ENCODE measurements at regions not wholly inside any gene's neighbourhood (a gene's known extent, or its start where the extent isn't known, plus 50 kb on each side); places are given as distances from the start of the nearest gene placed in this dataset.

DNA sequence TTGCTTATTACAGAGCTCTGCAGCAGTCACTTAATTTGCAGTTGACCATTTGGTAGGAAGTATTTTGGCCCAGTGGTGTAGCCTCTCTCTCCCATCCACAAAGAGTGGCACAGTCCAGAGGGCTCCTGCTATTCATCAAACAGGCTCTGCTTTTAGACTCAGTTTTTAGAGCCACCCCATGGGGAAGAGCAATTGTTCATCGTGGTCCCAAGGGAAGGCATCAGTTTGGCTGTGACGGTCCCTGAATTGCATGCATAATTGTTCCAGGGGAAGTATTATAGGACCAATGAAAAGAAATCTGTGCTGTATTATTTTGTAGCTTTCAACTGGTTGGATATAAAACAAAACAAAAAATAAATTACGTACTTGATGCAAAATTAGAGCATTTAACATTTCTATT lies 799.0 kb downstream of the DACH1 start:
- DNase-seq: no peak

DNA sequence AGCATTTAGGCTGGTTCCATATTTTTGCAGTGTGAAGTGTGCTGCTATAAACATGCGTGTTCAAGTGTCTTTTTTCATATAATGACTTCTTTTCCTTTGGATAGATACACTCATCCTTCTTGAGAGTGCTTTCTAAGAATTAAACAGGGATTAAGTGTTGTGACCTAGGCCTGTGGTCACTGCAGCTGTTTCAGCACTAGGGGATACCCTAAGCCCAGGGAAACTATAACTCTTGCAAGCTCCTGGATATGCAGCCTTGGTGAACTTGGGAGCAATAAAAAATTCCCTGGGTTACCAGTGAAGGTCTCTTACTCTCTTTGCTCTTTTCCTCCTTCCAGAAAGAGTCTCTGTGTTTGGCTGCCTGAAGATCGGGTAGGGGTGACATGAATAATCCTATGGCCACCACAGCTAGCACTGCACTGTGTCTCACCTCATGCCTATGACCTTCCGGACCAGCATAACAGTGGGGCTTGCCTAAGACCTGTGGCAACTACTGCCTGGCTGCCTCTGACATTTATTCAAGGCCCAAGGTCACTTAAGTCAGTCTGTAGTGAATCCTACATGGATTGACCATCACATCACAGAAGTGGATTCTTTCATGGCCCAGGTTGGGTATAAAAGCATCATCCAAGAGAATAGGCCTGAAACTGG lies 799.7 kb downstream of the DACH1 start:
- DNase-seq: no peak

DNA sequence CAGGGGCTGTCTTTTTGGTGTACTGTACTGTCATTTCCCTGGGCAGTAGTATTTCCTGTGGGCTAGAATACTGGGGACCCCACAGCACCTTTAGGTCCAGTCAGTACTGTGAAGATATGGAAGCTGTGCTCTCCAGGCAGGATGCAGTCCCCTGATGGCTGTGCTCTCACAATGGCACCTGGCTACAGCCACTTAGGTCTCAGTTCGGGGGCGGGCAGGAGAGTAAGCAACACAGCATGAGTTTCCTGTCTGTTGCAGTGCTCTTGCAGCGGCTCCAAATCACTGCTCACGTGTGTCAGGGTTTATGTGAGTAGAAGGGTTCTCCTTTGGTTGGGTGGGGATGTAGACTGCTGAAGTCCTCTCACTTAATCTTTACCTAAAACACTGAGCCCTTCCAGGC lies 810.4 kb downstream of the DACH1 start:
- no peak for DNase-seq

DNA sequence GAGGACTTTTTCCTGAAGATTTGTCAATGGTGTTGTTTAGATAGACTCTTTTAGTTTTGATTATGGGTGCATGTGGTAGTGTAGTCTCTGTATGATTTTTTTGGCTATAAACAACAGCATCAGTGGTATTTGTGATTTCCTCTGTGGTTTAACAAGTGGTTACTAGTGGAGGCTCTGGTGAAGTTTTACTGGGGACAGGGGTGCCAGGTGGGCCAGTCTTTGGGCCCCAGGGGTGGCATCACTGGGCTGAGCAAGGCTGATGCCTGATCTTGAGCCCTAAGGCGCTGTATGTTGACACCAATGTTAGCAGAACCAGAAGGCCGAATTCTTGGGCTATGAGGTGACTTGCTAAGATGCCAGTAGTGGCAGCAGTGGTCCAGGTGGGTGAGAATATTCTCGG lies 811.4 kb downstream of the DACH1 start:
- DNase-seq: no peak

DNA sequence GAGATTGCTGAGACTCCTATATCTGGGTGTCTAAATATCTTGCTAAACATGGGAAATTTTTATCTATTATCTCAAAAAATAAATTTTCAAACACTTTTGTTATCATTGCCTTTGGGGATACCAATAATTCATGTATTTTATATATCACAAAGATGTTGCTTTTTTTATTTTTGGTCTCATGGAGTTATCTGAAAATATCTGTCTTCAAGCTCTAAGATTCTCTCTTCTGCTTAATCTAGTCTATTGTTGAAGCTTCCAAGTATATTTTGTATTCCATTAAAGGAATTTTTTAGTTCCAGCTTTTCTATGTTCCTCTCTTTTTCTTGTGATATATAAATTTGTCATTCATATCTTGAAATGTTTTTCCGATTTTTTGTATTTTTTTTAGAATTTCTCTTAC lies 812.0 kb downstream of the DACH1 start:
- no peak for DNase-seq

DNA sequence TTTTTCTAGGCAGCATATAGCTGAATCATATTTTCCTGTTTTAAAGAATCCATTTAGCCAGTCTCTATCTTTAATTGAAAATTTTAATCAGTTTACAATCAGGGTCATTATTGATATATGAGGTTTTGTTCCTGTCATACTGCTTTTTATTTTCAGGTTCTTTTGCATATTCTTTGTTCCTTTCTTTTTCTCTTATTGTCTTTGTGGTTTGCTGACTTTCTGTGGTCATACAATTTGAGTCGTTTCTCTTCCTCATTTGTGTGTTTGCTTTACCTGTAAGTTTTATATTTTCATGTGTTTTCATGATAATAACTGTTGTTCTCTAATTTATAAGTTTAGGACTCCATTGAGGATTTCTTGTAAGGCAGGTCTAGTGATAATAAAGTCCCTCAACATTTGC lies 812.6 kb downstream of the DACH1 start:
- no peak for DNase-seq

DNA sequence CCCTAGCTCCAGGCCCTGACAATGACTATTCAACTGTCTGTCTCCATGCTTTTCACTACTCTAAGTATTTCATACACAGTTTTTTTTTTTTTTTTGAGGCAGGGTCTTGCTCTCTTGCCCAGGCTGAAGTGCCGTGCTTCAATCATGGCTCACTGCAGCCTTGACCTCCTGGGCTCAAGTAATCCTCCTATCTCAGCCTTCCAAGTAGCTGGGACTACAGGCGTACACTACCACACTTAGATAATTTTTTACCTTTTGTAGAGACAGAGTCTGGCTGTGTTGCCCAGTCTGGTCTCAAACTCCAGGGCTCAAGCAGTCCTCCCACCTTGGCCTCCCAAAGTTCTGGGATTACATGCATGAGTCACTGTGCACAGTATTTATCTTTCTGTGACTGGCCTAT lies 815.4 kb downstream of the DACH1 start:
- DNase-seq: no peak

DNA sequence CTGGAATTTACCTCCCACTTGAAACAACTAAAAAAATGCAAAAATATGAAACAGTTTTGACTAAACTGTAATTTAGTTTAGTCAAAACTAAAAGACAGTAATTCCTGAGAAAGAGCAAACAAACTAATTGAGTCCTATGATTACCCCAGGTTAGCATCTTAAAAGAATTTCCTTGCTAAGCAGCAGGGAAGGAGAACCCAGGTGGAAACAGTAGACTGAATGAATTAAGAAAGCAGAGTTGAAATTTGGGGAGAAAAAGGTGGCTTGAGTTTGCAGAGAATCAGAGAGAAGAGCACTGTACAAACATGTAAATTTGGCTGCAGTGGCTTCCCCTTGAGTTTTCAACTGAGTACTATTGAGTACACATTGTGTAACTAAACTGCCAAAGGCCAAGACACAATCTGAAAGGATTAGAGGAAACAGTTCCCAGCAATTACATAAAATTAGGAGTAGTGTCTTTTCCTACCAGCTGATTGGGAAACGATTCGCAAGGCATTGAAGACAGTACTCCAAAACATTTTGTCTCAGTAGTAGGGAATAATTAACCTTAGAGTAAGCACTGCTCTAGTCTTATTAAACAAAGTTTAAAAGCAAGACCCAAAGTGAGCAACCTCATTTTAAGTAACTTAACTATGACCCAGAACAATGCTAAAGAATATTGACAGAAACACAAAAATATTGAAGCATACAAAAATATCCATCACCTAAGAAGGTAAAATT lies 820.5 kb downstream of the DACH1 start:
- DNase-seq: no peak

DNA sequence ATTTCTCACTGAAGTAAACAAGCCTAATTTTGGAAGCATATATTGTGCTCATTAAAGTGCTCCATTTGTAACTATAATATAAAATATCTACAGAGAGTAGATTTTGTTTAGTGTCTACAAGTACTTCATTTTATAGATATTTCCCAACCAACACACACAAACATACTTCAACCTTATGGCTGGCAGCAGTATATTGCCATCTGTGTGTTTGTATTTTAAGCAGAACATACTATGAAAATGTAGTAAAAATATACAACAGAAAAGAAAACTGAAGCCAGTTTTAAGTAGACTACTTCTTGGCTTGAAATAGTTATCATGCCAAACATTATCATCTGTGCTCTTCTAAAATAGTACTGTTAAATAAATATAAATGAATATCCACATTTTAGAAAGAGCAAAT lies 821.9 kb downstream of the DACH1 start:
- DNase-seq: no peak

DNA sequence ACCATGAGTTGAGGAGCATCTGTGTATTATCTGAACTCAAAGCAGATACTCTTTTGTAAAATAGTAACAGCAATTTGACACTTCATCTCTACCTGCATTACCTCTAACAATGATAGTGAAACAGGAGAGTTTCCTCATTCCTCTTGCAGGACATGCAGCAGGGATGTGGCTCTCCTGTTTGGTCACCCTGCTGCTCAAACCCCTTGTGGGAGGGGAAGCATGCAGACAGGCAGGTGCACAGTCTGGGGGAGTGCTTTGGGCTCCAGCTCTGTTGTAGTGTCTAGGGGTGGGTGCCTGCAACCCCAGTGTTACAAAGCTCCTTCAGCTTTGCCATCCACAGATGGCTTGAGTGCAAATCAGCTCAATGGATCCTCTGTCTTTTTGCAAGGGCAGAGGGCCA lies 827.6 kb downstream of the DACH1 start:
- DNase-seq: no peak

DNA sequence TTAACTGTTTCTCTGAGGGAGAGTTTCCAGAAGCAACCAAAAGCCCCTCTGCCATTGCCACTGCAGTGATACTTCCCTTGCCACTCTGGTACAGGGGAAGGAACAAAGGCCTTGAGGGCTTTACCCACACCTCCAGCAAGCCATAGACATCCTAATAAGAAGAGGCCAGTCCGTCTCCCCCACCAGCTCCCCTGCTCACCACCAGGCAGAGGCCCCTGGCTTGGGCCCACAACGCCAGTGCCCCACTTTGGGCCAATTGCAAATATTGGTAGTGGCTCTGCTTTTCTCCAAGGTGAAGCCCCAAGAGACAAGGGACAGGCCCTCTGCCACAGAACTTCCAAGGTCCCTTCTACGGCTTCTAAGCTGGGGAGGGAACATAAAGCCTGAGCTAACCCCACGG lies 833.0 kb downstream of the DACH1 start:
- DNase-seq: no peak

DNA sequence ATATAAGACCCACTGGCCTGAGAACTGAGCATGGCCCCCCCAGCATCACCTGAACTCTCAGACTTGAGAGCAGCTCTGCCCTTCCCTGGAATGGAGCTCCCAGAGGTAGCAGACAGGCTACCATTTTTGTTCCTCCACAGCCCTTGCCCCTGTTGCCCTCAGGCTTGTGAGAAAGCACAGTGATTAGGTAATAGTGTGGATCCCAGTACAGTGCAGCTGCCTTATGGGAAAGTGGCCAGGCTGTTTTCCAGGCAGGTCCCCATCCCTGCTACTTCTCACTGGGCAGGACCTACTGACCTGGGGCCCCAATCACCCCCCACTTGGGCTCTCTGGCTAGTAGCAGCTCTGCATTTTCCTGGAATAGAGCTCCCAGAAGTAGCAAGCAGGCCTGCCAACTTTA lies 834.0 kb downstream of the DACH1 start:
- no peak for DNase-seq

DNA sequence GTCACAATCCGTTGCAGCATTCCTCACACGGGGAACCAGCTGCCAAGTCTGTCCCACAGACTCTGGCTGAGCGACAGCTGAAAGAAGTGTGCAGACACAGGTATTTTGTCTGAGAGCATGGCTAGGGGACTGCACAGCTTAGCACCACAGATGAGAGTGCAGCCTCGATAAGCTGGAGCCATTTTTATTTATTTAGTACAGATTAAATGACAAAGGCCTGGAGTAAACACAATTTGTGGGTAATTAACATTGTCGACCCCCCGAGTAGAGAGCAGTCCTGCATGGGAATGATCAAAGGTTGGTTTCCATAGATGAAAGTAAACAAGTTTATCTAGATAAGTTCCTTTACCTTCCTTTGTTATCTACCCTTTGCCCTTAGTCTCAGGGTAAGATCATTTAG lies 836.2 kb downstream of the DACH1 start:
- no peak for DNase-seq

DNA sequence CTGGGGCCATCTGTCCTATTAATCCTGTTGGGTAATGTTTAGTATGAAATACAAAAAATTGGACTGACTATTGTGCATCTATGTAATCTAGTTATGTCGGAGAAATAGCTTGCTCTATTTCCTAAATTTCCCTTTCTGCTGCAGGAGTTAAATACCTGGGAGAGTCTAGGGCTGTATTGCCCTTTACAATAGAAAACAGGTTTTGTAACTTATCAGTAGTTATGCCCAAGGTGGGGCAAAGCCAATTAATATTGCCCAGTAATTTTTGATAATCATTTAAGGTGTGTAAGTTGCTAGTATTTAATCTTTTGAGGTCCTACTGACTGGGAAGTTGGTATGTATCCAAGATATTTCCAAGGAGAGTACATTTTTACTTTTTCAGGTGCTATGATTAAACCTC lies 838.1 kb downstream of the DACH1 start:
- DNase-seq: no peak

DNA sequence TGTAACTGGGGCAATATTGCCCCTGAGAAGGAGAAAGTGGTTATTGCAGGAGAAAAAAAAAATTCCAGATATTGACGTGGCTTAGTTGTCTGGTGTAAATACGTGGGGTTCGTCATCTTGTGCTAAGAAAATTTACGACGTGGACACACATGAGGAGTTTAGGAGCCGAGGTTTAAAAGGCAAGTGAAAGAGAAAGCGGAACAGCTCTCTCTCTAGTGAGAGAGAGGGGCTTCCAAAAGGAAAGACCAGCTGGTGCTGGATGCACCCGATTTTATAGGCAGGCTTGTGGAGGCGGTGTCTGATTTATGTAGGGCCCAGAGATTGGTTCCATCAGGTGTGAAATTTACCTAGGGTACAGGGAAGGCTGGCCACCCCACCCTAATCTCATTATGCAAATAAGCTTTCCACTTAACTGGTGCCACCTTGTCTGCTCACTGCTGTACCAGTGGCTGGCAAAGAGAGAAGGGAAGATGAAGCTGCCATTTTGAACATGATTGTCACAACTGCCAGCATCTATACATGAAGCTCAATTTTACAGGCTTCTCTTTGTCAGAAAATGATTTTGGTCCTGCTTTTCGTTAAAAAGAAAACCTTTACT lies 845.1 kb downstream of the DACH1 start:
- no peak for DNase-seq

DNA sequence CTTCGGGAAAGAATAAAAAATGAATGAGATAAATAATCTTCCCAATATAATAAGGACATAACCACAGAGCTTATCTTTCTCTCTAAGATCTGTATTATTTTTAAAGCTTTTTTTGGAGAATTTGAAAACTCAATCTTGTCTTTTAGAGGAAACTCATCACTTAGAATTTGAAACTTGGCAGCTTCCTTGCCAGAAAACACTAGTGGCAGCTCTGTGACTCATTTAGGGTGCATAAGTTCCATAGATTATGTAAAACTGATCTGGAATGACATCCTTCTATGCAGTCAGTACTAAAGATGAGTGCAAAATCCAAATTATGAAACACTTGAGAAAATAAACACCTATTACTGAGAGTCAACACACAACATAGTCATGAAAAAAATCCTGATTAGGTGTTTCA lies 848.0 kb downstream of the DACH1 start:
- no peak for DNase-seq

DNA sequence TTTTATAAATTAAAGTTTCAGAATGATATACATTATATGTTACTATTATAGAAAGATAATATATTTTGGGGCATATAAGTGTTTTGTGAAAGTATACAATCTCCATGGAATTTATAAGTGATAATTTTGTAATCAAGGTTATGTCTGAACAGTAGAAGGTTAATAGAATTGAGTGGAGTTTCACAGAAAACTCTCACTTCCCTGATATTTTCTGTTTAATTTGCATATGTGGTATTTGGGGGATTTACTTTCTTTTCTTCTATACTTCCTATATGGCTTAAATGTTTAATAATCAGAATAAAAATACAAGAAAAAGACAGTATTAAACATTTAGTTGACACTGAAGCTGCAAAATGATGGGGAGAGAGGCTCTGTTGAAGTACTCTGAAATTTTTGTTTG lies 848.5 kb downstream of the DACH1 start:
- DNase-seq: no peak

DNA sequence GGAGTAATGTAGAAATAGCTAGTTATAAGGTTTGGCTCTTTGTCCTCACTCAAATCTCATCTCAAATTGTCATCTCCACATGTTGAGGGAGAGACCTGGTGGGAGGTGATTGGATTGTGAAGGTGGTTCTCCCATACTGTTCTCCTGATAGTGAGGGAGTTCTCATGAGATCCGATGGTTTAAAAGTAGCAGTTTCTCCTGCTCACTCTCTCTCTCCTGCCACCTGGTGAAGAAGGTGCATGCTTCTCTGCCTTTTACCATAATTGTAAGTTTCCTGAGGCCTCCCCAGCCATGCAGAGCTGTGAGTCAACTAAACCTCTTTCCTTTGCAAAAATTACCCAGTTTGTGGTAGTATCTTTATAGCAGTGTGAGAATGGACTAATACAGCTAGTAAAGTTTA lies 849.4 kb downstream of the DACH1 start:
- no peak for DNase-seq

DNA sequence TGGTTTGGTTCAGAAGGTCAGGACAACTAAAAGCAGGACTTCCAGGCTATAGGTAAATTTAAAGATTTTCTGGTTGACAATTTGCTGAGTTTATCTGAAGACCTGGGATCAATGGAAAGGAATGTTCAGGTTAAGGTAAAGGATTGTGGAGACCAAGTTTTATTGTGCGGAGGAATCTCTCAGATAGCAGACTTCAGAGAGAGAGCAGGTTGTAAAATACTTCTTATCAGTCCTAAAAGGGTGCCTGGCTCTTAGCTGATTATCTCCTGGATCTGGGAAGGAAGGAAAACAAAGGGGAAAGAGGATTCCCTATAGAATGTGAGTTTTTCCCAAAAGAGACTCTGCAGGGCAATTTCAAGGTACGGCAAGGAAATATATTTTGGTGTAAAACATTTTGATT lies 851.5 kb downstream of the DACH1 start:
- no peak for DNase-seq

DNA sequence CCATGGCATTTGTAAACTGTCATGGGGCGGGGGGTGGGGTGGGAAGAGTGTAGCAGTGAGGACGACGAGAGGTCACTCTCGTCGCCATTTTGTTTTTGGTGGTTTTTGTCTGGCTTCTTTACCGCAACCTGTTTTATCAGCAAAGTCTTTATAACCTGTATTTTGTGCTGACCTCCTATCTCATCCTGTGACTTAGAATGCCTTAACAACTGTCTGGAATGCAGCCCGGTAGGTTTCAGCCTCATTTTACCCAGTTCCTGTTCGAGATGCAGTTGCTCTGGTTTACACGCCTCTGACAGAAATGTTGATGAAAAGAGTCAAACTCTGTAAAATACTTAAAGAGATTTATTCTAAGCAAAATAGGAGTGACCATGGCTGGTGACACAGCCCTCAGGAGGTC lies 852.0 kb downstream of the DACH1 start:
- DNase-seq: no peak

DNA sequence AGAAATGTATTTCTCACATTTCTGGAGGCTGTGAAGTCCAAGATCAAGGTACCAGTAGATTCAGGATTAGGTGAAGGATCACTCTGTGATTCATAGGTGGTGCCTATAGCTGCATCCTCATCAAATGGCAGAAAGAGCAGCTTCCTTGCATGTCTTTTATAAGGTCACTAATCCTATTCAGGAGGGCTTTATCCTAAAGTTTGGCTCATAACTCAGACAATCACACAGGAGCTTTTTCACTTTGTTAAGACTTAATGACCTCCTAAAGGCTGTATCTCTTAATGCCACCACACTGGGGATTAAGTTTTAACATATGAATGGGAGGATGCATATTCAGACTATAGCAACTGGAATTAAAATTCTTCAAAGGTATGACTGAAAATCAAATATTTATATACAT lies 861.1 kb downstream of the DACH1 start:
- no peak for DNase-seq

DNA sequence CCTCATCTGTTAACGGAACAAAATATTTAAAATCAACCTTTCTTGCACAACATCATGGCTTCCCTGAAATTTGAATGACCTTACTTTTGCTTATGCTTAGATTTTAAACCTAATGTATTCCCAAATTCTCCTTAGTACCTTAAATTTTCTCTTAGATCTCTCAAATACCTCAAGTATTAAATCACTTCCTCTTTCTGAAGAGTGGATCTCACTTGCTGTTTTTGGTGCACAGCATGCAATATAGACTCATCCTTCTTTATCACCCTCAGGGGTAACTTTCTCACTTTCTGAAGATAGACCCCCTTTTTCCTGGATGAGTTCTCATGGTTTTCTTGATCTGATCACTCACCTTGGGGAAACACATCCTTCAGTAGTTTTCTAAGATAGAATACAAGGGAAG lies 871.7 kb downstream of the DACH1 start:
- DNase-seq: no peak

DNA sequence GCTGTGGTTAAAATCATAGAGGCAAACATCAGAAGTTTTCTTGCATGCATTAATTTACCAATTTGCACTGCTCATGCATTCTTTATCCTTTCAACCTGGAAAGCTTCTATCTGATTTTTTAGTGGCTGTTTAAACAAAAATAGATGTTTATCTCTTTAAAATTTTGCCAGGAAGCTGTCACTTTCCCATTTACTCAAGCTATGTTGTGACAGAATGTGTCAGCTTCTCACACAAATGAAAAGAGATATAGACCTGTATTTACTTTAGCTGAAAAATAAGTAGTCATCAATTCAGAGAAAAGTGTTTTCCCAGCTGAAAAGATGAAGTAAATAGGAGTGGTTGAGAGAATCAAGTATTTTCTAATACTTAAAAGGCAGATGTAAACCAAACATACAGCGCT lies 872.8 kb downstream of the DACH1 start:
- no peak for DNase-seq

DNA sequence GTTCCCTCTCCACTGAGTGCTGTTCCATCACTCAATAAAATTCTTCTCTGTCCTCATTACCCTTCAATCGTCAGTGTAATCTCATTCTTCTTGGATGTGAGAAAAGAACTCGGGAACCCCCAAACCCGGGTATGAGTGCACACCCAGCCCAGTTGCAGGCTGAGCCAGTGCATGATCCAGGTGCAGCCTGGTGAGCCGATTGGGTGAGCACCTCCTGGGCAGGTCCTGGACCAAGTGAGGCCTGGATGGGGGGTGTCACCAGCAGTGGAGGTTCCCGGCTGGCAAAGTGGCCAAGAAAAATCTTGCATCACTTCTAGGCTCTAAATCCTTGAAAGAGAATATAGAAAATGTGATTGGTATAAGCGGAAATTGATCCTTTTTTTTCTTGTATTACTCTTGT lies 878.8 kb upstream of the KLHL1 start:
- no peak for DNase-seq

DNA sequence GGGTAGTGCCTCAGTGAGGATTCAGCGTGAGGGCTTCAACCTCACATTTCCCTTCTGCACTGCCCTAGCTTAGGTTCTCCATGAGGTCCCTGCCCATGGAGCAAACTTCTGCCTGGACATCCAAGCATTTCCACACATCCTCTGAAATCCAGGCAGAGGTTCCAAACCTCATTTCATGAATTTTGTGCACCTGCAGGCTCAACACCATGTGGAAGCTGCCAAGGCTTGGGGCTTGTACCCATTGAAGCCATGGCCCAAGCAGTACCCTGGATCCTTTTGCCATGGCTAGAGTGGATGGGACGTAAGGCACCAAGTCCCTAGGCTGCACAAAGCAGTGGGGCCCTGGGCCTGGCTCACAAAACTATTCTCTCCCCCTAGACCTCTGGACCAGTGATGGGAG lies 877.1 kb upstream of the KLHL1 start:
- DNase-seq: no peak
